OCI-LY1 (cell line): ENCODE measurements at regions not wholly inside any gene's neighbourhood (a gene's known extent, or its start where the extent isn't known, plus 50 kb on each side); places are given as distances from the start of the nearest gene placed in this dataset.

Experiments used
- H2AFZ ChIP-seq: fragments of 200-600 bp; sonication (generic), shearing (Covaris generic); 2 replicates; pipeline ENCODE4 v1.6.0; 2014; ENCODE audit warnings: antibody characterized with exemption, mild to moderate bottlenecking, low read length
- H3F3A ChIP-seq: fragments of 200-600 bp; sonication (generic), shearing (Covaris generic); 2 replicates; pipeline ENCODE4 v1.6.0; 2014; ENCODE audit warnings: mild to moderate bottlenecking, antibody characterized with exemption, low read length, moderate library complexity; ENCODE audit not compliant: insufficient read depth
- H3K27ac ChIP-seq: fragments of 200-600 bp; sonication (generic); 2 replicates; pipeline ENCODE4 v1.5.1; 2014; ENCODE audit warnings: low read length, mixed run types, mild to moderate bottlenecking, low read depth; ENCODE audit not compliant: poor library complexity, severe bottlenecking
- H3K27me3 ChIP-seq: fragments of 200-600 bp; sonication (generic); 2 replicates; pipeline ENCODE4 v1.6.0; 2014; ENCODE audit warnings: antibody characterized with exemption, mild to moderate bottlenecking, low read length, moderate library complexity; ENCODE audit not compliant: insufficient read depth
- H3K36me3 ChIP-seq: fragments of 200-600 bp; sonication (generic); 2 replicates; pipeline ENCODE4 v1.6.1; 2014; ENCODE audit warnings: mild to moderate bottlenecking, antibody characterized with exemption, low read length, moderate library complexity, mixed read lengths; ENCODE audit not compliant: insufficient read depth
- H3K4me1 ChIP-seq: fragments of 200-600 bp; sonication (generic); 2 replicates; pipeline ENCODE4 v1.5.1; 2014; ENCODE audit warnings: mild to moderate bottlenecking, low read length, moderate library complexity; ENCODE audit not compliant: insufficient read depth, severe bottlenecking
- H3K4me2 ChIP-seq: fragments of 200-600 bp; sonication (generic), shearing (Covaris generic); 2 replicates; pipeline ENCODE4 v1.6.1; 2014; ENCODE audit warnings: low read length
- H3K4me3 ChIP-seq: fragments of 200-600 bp; sonication (generic); 2 replicates; pipeline ENCODE4 v1.5.1; 2014; ENCODE audit warnings: low read length, low read depth, mild to moderate bottlenecking, mixed read lengths; ENCODE audit not compliant: poor library complexity, severe bottlenecking
- H3K79me2 ChIP-seq: fragments of 200-600 bp; shearing (Covaris generic); 2 replicates; pipeline ENCODE4 v1.6.1; 2016; ENCODE audit warnings: mixed run types, low read length, mixed read lengths; ENCODE audit not compliant: insufficient read depth
- H3K9ac ChIP-seq: fragments of 200-600 bp; sonication (generic), shearing (Covaris generic); 2 replicates; pipeline ENCODE4 v1.6.1; 2014; ENCODE audit warnings: mild to moderate bottlenecking, low read length, mixed read lengths
- H3K9me2 ChIP-seq: fragments of 200-600 bp; sonication (generic), shearing (Covaris generic); 2 replicates; pipeline ENCODE4 v1.6.1; 2014; ENCODE audit warnings: low read depth, mild to moderate bottlenecking, low read length, mixed read lengths
- H3K9me3 ChIP-seq: fragments of 200-600 bp; shearing (Covaris generic); 2 replicates; pipeline ENCODE4 v1.6.1; 2014; ENCODE audit warnings: low read length, mixed read lengths
- H4K20me1 ChIP-seq: fragments of 200-600 bp; sonication (generic), shearing (Covaris generic); 2 replicates; pipeline ENCODE4 v1.6.0; 2016; ENCODE audit warnings: mild to moderate bottlenecking, low read length; ENCODE audit not compliant: insufficient read depth
- CTCF ChIP-seq: fragments of 200-600 bp; sonication (generic), shearing (Covaris generic); IDR thresholded peaks from 2 replicates; pipeline ENCODE4 v1.5.1; 2017; ENCODE audit warnings: mild to moderate bottlenecking, antibody characterized with exemption, low read length, moderate library complexity, mixed read lengths
- EZH2 ChIP-seq: fragments of 200-600 bp; sonication (generic), shearing (Covaris generic); IDR thresholded peaks from 2 replicates; pipeline ENCODE4 v1.8.0; 2017; ENCODE audit warnings: borderline replicate concordance, mixed run types, mild to moderate bottlenecking, antibody characterized with exemption, low read length, moderate library complexity, mixed read lengths

GRCh38 chr3:162376761-162377160 lies 880.2 kb downstream of the OTOL1 start:
- Histone ChIP-seq H3K9me2 (0 out of 2 replicates have a peak, but pooled peaks cover 3% of the 10 kb centered on the region), H4K20me1 (no peaks in the 10 kb centered on the region), H3K9ac (no peak overlapping the region), H3K27me3 (no peaks in the 10 kb centered on the region), H3K4me3 (no peak overlapping the region), H3K27ac (no peak overlapping the region), H3K9me3 (no peaks in the 10 kb centered on the region), H3K36me3 (no peaks in the 10 kb centered on the region), H3K4me2 (no peak overlapping the region), H3K79me2 (no peaks in the 10 kb centered on the region), H2AFZ (no peak overlapping the region), H3F3A (no peaks in the 10 kb centered on the region), H3K4me1 (no peaks in the 10 kb centered on the region)
- TF ChIP-seq CTCF, result no peak
- no peak for TF ChIP-seq EZH2

GRCh38 chr3:162377608-162378007 lies 881.0 kb downstream of the OTOL1 start:
- Histone ChIP-seq H3K9me3 (no peaks in the 10 kb centered on the region), H3K4me2 (no peak overlapping the region), H3K4me1 (no peaks in the 10 kb centered on the region), H3K79me2 (no peaks in the 10 kb centered on the region), H2AFZ (no peak overlapping the region), H3K27me3 (no peaks in the 10 kb centered on the region), H3K4me3 (no peak overlapping the region), H4K20me1 (no peaks in the 10 kb centered on the region), H3K27ac (no peak overlapping the region), H3K9me2 (0 out of 2 replicates have a peak, but pooled peaks cover 3% of the 10 kb centered on the region), H3K9ac (no peak overlapping the region), H3K36me3 (no peaks in the 10 kb centered on the region), H3F3A (no peaks in the 10 kb centered on the region)
- TF ChIP-seq EZH2 (no peak), CTCF (no peak)

GRCh38 chr3:162385387-162385786 lies 888.8 kb downstream of the OTOL1 start:
- no peaks in the 10 kb centered on the region for H4K20me1 ChIP-seq
- no peaks in the 10 kb centered on the region for H3K9me3 ChIP-seq
- no peak overlapping the region for H3K9ac ChIP-seq
- H2AFZ ChIP-seq, result no peak overlapping the region
- H3K4me3 ChIP-seq, result no peak overlapping the region
- H3K27me3 ChIP-seq, result no peaks in the 10 kb centered on the region
- no peak for TF ChIP-seq CTCF
- H3K4me2 ChIP-seq, result no peak overlapping the region
- no peaks in the 10 kb centered on the region for H3K36me3 ChIP-seq
- no peaks in the 10 kb centered on the region for H3K79me2 ChIP-seq
- H3K4me1 ChIP-seq, result no peaks in the 10 kb centered on the region
- H3F3A ChIP-seq, result no peaks in the 10 kb centered on the region
- H3K9me2 ChIP-seq, result no peaks in the 10 kb centered on the region
- H3K27ac ChIP-seq, result no peak overlapping the region
